WTC11 (cell line): ENCODE measurements at regions not wholly inside any gene's neighbourhood (a gene's known extent, or its start where the extent isn't known, plus 50 kb on each side); places are given as distances from the start of the nearest gene placed in this dataset.
A peak's percentile ranks its signal among the peaks of the same experiment; 100 is the strongest.

Experiments used
- ATAC-seq: fragments of 200-7000 bp; cut with Tn5 transposase; 2 replicates; pipeline ENCODE4 v1.10.0; 2021; ENCODE audit warnings: mild to moderate bottlenecking, moderate library complexity
- CTCF ChIA-PET: fragments of 300-600 bp; sonication (Branson Sonifier 250); formaldehyde crosslinking; loops from one replicate; lab custom pipeline; 2021; ENCODE audit warnings: antibody characterized with exemption; lab: Charles Lee
- POLR2A ChIA-PET: fragments of 350-600 bp; sonication (Branson Sonifier 250); formaldehyde crosslinking; loops from one replicate; lab custom pipeline; 2021; ENCODE audit warnings: antibody characterized with exemption; lab: Charles Lee
- DNase-seq: peaks from one replicate; pipeline ENCODE4 v3.0.0; 2021; ENCODE audit warnings: low spot score
- H3K27ac Mint-ChIP-seq: 2 replicates; pipeline ENCODE4 v1.8.0; 2021; ENCODE audit warnings: mixed read lengths
- H3K27me3 Mint-ChIP-seq: 2 replicates; pipeline ENCODE4 v1.8.0; 2021; ENCODE audit warnings: low read depth, mild to moderate bottlenecking, moderate library complexity, mixed read lengths
- H3K36me3 Mint-ChIP-seq: 2 replicates; pipeline ENCODE4 v1.8.0; 2021; ENCODE audit warnings: mixed read lengths
- H3K4me1 Mint-ChIP-seq: 2 replicates; pipeline ENCODE4 v1.8.0; 2022; ENCODE audit warnings: mixed read lengths
- H3K4me3 Mint-ChIP-seq: 2 replicates; pipeline ENCODE4 v1.8.0; 2021; ENCODE audit warnings: mild to moderate bottlenecking, moderate library complexity, mixed read lengths
- H3K9me3 Mint-ChIP-seq: 2 replicates; pipeline ENCODE4 v1.8.0; 2021; ENCODE audit warnings: mixed read lengths
- AFF4 ChIP-seq: sonication (generic); formaldehyde crosslinking; IDR thresholded peaks from 2 replicates; pipeline ENCODE4 v1.8.1; 2023; ENCODE audit warnings: mild to moderate bottlenecking, missing genetic modification reagents, borderline replicate concordance
- ATF1 ChIP-seq: sonication (generic); formaldehyde crosslinking; IDR thresholded peaks from 2 replicates; pipeline ENCODE4 v1.8.1; 2023; ENCODE audit warnings: mild to moderate bottlenecking, moderate library complexity, missing genetic modification reagents
- E2F1 ChIP-seq: sonication (generic); formaldehyde crosslinking; IDR thresholded peaks from 2 replicates; pipeline ENCODE4 v1.8.0; 2022; ENCODE audit warnings: mild to moderate bottlenecking, missing genetic modification reagents
- EMX1 ChIP-seq: fragments of 250-450 bp; sonication (Bioruptor Pico); IDR thresholded peaks from 2 replicates; pipeline ENCODE4 v1.8.0; 2021; ENCODE audit warnings: mild to moderate bottlenecking
- ETV6 ChIP-seq: sonication (generic); formaldehyde crosslinking; IDR thresholded peaks from 2 replicates; pipeline ENCODE4 v1.8.1; 2022; ENCODE audit warnings: mild to moderate bottlenecking, missing genetic modification reagents
- FOXK1 ChIP-seq: sonication (generic); formaldehyde crosslinking; IDR thresholded peaks from 2 replicates; pipeline ENCODE4 v1.8.0; 2022; ENCODE audit warnings: mild to moderate bottlenecking, moderate library complexity, missing genetic modification reagents
- HMGA2 ChIP-seq: fragments of 250-450 bp; sonication (Bioruptor Pico); IDR thresholded peaks from 2 replicates; pipeline ENCODE4 v1.4.0; 2021; ENCODE audit warnings: mild to moderate bottlenecking, moderate library complexity
- JAZF1 ChIP-seq: fragments of 250-450 bp; sonication (Bioruptor Pico); IDR thresholded peaks from 2 replicates; pipeline ENCODE4 v1.9.0; 2021; ENCODE audit warnings: moderate library complexity, mild to moderate bottlenecking, inconsistent platforms
- KAT7 ChIP-seq: sonication (generic); formaldehyde crosslinking; IDR thresholded peaks from 2 replicates; pipeline ENCODE4 v1.8.1; 2023; ENCODE audit warnings: missing genetic modification reagents, mild to moderate bottlenecking, borderline replicate concordance
- PRDM15 ChIP-seq: sonication (generic); formaldehyde crosslinking; IDR thresholded peaks from 2 replicates; pipeline ENCODE4 v1.8.0; 2022; ENCODE audit warnings: missing genetic modification reagents
- RORB ChIP-seq: fragments of 250-450 bp; sonication (Bioruptor Pico); IDR thresholded peaks from 2 replicates; pipeline ENCODE4 v1.9.0; 2021; ENCODE audit warnings: mild to moderate bottlenecking
- SMAD4 ChIP-seq: sonication (generic); formaldehyde crosslinking; IDR thresholded peaks from 2 replicates; pipeline ENCODE4 v1.8.0; 2022; ENCODE audit warnings: mild to moderate bottlenecking, missing genetic modification reagents
- STAT6 ChIP-seq: sonication (generic); formaldehyde crosslinking; conservative IDR thresholded peaks from 2 replicates; pipeline ENCODE4 v1.8.1; 2023; ENCODE audit warnings: mild to moderate bottlenecking, low read depth, missing genetic modification reagents, moderate library complexity
- ZNF219 ChIP-seq: sonication (generic); formaldehyde crosslinking; IDR thresholded peaks from 2 replicates; pipeline ENCODE4 v1.8.0; 2023; ENCODE audit warnings: missing genetic modification reagents, mild to moderate bottlenecking, borderline replicate concordance
- ZNF425 ChIP-seq: fragments of 250-450 bp; sonication (Bioruptor Pico); conservative IDR thresholded peaks from 2 replicates; pipeline ENCODE4 v1.9.0; 2021; ENCODE audit warnings: mild to moderate bottlenecking
- ZNF671 ChIP-seq: fragments of 250-450 bp; sonication (Bioruptor Pico); IDR thresholded peaks from 2 replicates; pipeline ENCODE4 v1.8.0; 2021; ENCODE audit warnings: mild to moderate bottlenecking

GRCh38 chr6:142002825-142003405 lies 129.8 kb upstream of the GJE1 start:
- TF ChIP-seq EMX1 (CRISPR knock-in tag) (no peak), KAT7 (CRISPR knock-in tag) (no peak), PRDM15 (no peak), SMAD4 (no peak), ETV6 (CRISPR knock-in tag) (no peak), RORB (no peak), AFF4 (CRISPR knock-in tag) (no peak), STAT6 (CRISPR knock-in tag) (no peak), HMGA2 (CRISPR knock-in tag) (no peak), FOXK1 (CRISPR knock-in tag) (no peak), E2F1 (CRISPR knock-in tag) (no peak), ZNF425 (CRISPR knock-in tag) (no peak), ZNF671 (CRISPR knock-in tag) (no peak), ATF1 (no peak), ZNF219 (no peak), JAZF1 (CRISPR knock-in tag) (no peak)
- Mint-ChIP-seq H3K36me3 (peaks cover 30% of the 10 kb centered on the region), H3K4me3 (no peak overlapping the region), H3K27me3 (no peaks in the 10 kb centered on the region), H3K9me3 (peaks cover 34% of the 10 kb centered on the region), H3K27ac (peak overlapping the region; percentile 78), H3K4me1 (peaks cover 12% of the 10 kb centered on the region)
- DNase-seq: no peak
- CTCF ChIA-PET: interaction anchor here (1.3 kb wide), 1 partner anchor 13 kb away, joined by 3 read pairs; no protein-coding TSS in a partner anchor
- ATAC-seq: no peak
- POLR2A ChIA-PET: no interaction called here
